Posterior vena cava (tissue), 2 donors: ENCODE measurements at regions not wholly inside any gene's neighbourhood (a gene's known extent, or its start where the extent isn't known, plus 50 kb on each side); places are given as distances from the start of the nearest gene placed in this dataset.

Experiments
- DNase-seq: peaks from one replicate; pipeline ENCODE4 v3.0.0-alpha.2; 2020; ENCODE audit warnings: low spot score
- intact Hi-C, 2 donors: fragments of 100-400 bp; cut with DNase I; formaldehyde crosslinking; loops; one replicate each; pipeline versions ENCODE4 v1.14.1 to v1.14.2; 2022 to 2023
- donor health status: DM: yes; HTN: yes; CAD: no.
- donor health status: DM: yes; HTN: yes; CAD: no.

DNA sequence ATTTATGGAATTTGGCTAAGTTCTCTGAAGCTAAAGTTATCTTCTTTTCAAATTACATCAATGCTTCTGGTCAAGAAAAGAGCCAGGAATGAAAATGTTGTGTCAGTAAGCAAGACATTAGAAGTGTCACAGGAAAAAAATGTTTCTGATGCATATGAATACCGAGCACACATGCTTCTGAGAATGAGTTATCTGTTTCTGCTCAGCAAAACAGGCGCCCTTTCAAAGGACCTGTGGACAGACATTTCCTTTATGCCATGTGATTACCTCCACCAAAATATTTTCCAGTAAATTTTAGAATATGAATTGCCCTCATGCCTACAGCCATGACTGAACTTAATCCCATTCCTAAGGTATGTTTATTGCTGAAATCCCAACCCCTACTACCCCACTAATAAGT is 55.4 kb upstream of the RNF180 start:
- DNase-seq, result no peak
- intact Hi-C loops, result no loop called here

DNA sequence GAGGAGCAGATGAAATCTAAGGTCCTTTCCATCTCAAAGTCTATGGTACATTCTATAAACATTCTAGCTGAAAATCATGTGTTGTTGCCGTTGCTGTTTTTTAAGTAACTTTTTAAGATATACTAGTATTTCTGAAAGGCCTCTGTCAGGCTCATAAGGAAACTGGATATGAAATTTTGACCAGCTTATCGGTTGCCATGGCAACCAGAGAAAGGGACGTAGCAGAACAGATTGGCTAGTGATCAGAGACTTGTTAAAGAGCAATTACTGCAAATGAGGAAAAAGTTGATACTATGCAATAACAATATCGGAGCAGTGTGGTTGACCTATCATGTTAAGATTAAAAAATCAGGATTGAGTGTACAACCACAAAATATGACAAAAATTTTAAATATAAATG is 57.0 kb upstream of the RNF180 start:
- no peak for DNase-seq
- intact Hi-C loops, result no loop called here

DNA sequence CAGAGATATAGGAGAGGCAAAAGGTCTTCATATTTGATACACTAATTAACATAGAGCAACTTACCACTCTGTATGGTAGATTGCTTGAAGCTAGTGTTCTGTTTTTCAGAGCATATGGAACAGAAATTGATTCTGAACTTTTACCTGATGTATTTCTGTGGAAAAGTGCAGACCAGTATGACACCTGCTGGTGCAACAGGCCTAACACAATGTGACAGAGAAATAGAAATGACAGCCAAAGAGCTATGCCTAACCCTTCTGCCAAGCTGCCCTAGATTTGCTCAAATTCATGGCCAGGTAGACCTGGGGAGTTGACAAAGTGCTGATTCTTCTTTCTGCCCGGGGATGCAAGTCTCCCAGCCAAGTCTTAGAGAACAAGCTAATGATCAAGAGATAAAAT is 65.4 kb upstream of the RNF180 start:
- no peak for DNase-seq
- intact Hi-C loops, result no loop called here

DNA sequence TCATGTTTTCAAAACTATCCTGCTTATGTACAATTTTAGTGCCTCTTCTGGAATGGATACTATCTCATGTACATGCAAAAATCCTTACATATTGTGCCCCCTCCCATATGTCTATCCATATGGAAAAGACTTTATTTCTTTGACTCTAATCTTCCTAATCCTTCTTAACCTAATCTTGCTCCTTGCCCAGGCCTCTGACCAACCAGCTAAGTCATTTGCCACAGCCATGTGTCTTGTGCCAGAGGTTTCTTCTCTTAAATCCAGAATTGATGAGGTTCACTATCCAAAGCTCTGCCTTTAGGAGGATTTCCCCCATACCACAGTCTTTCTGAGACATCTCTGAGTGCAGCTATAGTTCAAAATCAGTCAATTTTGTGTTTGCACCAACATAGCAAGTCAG is 68.9 kb upstream of the RNF180 start:
- intact Hi-C loops, result no loop called here
- DNase-seq, result no peak

DNA sequence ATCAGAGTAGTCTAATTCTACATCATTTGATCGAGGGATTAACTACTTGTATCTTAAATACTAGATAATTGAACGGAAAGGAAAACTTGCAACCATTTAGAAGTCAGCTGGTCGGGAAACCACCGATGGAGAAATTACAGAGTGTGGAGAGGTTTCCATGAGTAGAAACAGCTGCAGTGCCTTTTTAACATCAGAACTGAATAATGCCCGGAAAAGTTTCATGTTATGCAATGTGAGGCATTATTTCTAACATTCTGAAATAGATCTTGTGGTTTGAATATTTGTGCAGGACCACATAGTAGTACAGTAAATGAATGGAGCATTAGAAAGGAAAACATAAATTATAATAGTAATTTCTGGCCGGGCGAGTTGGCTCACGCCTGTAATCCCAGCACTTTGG is 88.1 kb upstream of the RNF180 start:
- intact Hi-C loops, result loop anchor here in 1 of 2 donors (10.0 kb wide), 2 partner anchors 137 to 537 kb away; no protein-coding TSS in a partner anchor
- DNase-seq, result no peak

DNA sequence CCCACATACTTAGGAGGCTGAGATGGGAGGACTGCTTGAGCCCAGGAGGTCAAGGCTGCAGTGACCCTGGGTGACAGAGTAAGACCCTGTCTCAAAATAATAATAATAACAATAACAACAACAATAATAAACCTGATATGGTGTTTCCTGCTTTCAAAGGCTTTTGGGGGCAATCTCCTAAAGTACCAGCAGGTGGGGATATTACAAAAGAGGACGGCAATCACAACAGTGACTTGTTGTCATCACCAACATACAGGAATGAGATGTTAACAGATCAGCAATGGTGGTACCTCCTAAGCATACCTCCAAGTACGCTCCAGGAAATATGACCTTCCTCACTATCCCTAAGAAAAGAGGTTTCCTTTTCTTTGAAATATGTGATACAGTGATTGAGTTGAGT is 91.1 kb upstream of the RNF180 start:
- intact Hi-C loops, result loop anchor here in 1 of 2 donors (10.0 kb wide), 2 partner anchors 140 to 540 kb away; no protein-coding TSS in a partner anchor

DNA sequence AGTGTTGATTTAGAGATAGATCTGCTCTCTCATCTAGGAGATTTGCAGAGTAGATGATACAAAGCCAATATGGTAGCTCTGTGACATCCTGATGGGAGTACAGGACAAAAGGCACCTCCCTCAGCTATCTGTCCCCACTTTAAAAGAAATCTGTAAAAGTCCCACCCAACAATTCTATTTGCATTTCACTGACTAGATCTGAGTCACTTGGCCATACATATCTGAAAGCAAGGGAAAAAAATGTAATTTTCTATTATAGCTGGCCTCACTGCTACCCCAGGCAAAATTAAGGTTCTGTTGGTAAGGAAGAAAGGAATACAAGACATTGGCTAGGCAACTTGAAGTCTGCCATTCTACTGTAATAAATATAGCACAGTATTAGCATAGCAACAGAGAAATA is 96.2 kb upstream of the RNF180 start:
- intact Hi-C loops, result no loop called here
- DNase-seq, result no peak

More for the DNA sequence above, 91.1 kb upstream of the RNF180 start:
- DNase-seq, result no peak

DNA sequence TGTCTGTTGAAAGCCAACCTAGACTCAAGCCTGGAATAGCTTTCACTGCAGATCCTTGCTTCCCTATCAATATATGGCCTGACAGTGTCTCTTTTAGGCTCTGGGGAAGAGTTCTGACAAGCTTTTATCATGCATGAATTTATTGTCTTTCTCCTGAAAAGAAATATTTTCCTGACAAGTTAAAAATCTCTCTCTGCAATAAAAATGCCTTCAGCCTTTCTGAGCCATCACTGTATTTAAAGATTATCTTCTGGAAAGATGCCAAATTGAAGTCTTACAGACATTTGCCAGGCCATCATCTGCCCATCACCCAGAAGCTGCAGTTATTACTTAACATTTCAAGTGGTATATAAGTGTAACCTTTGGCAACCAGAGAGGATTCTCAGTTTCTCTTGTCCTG is 88.1 kb upstream of the HTR1A start:
- DNase-seq, result no peak
- intact Hi-C loops, result no loop called here

DNA sequence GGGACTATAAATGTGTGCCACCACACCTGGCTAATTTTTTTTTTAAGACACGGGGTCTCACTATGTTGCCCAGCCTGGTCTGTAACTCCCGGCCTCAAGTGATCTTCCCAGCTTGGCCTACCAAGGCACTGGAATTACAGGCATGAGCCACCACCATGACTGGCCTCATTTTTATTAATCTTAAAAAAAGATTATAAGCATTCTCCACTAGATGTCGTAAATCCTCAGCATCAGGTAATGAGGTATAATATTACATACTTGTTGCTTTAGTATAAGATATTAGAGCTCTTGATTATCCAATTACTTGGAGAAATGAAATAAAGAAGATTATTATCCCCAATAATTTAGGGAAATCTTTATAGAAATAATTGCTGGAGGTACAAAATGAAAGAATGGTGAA is 78.2 kb upstream of the HTR1A start:
- intact Hi-C loops, result no loop called here
- DNase-seq, result no peak

DNA sequence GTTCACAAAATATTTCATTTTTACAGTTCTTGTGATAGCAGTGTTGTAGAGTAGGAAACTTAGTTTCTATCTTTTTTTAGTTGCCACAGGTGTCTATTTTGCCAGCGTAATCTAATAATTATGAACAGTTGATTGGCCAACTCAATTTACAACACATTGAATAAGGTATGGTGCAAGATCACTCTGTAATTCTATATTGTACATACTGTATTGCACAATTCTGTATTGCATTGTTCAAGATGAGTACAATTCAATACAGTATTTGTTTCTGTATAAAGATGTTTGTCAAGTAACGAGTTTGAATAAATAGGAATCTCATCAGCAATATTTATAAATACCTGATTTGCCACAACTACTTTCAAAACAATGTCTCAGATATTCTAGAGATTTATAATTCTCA is 64.2 kb upstream of the HTR1A start:
- no peak for DNase-seq
- intact Hi-C loops, result no loop called here

DNA sequence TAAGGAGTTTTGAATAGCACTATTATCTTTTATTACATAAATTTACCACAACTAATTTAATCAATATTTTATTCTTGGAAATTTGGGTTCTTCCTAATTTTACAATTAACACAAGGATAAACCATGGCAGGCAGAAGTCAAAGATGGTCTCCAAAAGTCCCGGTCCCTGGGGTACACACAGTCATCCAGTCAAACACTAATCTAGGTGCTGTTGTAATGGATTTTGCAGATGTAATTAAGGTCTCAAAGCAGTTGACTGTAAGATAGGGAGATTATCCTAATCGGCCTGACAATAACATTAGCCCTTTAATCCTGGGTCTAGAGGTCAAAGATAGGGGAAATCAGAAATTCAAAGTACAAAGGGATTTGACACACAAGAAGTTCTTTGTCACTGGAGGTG is 57.5 kb upstream of the HTR1A start:
- no peak for DNase-seq
- intact Hi-C loops, result no loop called here

DNA sequence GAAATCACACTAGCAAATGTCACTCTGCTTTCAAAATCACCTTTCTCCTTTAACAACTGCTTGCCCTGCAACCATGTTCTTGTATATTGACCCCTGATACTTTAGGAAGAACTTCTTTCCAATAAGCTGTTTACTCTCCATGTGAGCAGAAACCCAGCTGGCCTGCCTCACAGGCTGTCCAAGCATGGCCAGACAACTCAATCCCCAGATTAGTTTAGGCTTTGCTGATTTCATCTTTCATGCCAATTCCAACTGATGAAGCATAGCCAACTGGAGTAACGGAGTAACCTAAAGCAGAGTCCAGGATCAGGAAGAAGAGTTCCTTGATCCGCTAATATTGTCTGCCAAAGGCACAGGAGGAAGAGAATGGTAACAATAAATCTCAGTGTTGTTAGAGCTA is 56.7 kb upstream of the HTR1A start:
- intact Hi-C loops, result no loop called here
- DNase-seq, result no peak

DNA sequence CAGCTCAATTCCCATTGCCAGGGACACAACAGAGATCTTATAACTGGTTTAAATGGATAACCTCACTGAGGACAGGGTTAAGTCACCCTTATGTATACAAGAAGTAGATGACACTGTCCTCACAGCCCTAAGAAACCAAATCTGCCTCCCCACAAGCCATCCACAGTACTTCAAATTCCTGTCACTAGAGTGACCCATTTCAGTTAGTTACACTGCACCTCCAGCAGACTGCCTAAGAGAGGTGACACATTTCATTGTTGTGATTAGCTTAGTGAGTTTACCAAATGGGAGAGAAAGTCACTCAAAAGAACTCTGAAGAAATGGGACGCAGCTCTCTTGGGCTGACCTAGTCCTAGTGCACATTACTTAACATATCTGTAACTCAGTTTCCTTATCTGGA is 53.6 kb upstream of the HTR1A start:
- intact Hi-C loops, result no loop called here
- DNase-seq, result no peak
